GM13977 (cell line): ENCODE measurements at regions not wholly inside any gene's neighbourhood (a gene's known extent, or its start where the extent isn't known, plus 50 kb on each side); places are given as distances from the start of the nearest gene placed in this dataset.

Source experiments
- DNase-seq: peaks from one replicate; pipeline ENCODE4 v3.0.0; 2012; ENCODE audit warnings: low spot score
- in situ Hi-C: fragments of 300-500 bp; cut with MboI; formaldehyde crosslinking; loops from one replicate; pipeline ENCODE4 v1.12.0; 2022; ENCODE audit warnings: low sequenced_read_pairs, low pct_unique_long_range_greater_than_20kb, mixed read lengths, inconsistent platforms; ENCODE audit not compliant: unreplicated experiment
- TF ChIP-seq, protein P1 (sequence below): IDR thresholded peaks from 2 replicates; pipeline ENCODE4 v1.5.1; 2012; ENCODE audit warnings: mild to moderate bottlenecking, control low read depth; ENCODE audit not compliant: insufficient read depth; ENCODE audit errors: extremely low read depth, missing control alignments

DNA sequence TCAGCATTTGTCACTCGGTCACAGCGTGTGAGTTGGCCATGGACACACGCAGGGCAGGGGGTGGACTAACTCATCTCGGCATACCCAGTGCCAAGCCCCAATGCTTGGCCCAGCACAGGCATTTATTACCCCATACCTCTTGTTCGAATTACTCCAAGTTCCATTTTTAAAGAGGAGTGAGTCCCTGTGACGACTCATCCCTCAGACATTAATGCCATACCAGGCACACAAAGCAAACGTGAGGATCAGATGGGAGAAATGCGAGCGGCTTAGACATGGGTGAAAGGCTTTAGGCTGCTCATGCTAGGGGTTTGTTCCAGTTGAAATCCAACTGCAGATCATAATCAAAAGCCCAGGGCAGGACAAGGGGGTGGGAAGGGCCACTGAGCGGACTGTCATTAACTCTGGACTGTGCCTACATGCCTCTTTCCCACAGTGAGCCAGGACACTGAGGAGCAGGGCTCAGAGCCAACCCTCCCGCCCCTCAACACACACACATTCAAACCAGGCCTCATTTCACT lies 118.5 kb upstream of the NGF start:
- TF ChIP-seq, protein P1, sequence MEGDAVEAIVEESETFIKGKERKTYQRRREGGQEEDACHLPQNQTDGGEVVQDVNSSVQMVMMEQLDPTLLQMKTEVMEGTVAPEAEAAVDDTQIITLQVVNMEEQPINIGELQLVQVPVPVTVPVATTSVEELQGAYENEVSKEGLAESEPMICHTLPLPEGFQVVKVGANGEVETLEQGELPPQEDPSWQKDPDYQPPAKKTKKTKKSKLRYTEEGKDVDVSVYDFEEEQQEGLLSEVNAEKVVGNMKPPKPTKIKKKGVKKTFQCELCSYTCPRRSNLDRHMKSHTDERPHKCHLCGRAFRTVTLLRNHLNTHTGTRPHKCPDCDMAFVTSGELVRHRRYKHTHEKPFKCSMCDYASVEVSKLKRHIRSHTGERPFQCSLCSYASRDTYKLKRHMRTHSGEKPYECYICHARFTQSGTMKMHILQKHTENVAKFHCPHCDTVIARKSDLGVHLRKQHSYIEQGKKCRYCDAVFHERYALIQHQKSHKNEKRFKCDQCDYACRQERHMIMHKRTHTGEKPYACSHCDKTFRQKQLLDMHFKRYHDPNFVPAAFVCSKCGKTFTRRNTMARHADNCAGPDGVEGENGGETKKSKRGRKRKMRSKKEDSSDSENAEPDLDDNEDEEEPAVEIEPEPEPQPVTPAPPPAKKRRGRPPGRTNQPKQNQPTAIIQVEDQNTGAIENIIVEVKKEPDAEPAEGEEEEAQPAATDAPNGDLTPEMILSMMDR, result no peak
- DNase-seq, result no peak
- in situ Hi-C loops, result no loop called here

- TF ChIP-seq, protein P1, result no peak
- DNase-seq, result no peak
- in situ Hi-C loops, result no loop called here
Measured at GRCh38 chr1:115454837-115455511, 116.9 kb upstream of the NGF start.

- TF ChIP-seq, protein P1, result no peak
- in situ Hi-C loops, result no loop called here
- DNase-seq, result no peak
Measured at GRCh38 chr1:115453666-115454065, 115.6 kb upstream of the NGF start.

DNA sequence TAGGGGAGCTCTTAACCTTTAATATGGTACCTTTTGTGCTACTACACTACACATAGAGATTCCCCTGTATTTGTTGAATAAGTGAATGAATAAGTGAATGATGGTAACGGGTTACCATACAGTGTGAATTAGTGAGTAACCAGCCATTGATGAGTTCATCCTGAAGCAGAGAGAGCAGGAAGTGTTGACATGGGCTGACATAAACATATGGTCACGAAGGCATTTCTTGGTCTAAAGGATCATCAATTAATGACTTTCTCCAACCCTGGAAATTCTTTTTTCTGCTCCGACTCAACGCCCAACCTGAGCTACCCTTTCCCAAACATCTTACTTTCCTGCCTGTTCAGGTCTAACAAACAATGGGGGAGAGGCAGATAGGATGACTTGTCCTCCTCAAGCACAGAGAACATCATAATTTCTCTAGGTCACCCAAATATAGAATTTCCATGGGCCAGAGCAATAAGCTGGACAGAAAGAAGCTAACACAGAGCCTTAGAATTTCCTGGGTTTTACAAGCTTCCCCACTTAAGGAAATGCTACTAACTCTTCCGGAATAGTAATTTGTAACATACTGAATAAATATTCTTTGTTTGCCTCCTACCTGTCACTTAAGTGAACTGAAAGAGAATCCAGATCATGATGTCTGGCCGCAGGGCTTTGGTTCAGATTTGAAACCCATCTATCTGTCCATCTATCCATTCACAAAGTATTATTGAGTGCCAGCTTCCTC lies 114.7 kb upstream of the NGF start:
- TF ChIP-seq, protein P1, result no peak
- in situ Hi-C loops, result no loop called here
- no peak for DNase-seq

DNA sequence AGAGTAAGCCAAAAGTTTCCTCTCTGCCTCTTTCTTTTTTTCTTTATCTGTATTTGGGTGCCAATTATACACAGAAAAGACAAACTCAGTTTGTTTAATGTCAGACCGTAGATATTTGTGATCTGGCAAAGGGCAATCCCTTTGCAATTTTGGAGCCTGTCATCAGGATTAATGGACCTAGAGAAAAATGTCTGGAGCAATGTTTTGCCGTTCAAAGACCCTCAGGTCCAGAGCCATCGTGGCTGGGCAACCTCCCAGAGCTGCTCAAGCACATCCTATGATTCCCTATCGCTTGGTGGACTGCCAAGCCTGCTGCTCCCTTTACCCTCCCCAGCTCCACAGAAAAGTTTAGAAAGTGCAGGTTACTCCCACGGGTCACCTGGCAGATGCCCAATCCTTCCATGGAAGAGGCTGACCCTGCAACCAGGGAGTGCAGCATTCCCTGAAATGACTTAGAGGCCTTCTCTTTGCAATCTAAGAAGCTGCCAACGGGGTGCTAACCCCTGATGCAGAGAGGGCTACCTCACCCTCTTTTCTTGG lies 112.5 kb upstream of the NGF start:
- TF ChIP-seq, protein P1, result no peak
- in situ Hi-C loops, result no loop called here
- no peak for DNase-seq

DNA sequence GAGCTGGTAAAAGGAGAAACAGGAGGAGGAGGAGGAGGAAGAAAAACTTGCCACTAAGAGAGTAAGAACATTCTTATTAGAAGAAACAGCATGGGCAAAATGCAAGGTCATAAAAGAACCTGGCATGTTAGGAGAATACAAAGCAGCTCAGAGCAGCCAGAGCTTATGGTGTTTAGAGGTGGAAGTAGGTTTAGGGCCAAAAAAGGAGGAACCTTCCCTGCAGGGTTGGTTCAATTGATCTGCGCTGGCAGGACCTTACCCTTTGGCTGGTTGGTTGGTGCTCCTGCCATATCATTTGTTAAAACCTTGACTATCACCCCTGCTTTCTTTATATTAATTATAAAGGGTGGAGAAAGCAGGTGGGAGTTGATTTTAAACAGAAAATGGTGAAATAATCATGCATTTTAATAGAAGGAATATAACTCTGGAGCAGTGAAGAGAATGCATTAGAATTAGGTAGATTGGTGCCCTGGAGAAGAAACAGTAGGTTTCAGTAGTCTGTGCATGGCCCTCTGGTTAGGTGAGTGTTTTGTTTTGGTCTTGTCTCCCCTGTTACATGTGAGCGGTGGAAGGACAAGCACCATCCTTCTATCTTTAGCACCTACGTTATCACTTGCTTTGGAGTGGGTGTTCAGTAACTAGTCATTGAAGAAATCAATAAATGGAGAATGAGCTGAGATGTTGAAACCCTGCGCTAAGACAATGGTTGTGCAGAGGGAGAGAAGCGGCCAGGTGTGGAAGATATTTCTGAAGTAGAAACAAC lies 110.4 kb upstream of the NGF start:
- no peak for DNase-seq
- in situ Hi-C loops, result no loop called here
- TF ChIP-seq, protein P1, result no peak
